ENCODE measurements at regions not wholly inside any gene's neighbourhood (a gene's known extent, or its start where the extent isn't known, plus 50 kb on each side); places are given as distances from the start of the nearest gene placed in this dataset.

DNA sequence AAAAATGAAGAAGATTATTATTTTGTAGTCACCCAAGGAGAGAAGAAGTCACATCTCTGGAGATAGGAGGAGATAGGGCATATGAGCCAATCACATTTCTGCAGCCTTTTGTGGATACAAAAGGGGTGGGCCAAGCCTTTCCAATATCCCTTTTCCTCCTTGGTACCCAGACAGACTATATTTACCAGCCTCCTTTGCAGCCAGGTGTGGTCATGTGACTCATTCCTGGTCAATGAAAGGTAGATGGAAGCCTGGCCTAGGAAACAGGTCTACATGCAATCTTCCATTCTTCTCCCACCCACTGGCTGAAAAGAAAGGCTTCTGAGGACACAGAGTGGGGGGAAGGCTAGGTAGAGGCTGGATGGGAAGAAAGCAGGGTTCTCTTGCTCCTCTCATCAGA, 58.1 kb upstream of the ERG start:
- Histone ChIP-seq H3K9ac (ENCODE audit: low read length) (no peak overlapping the region), H3K79me2 (replicated peaks; ENCODE audit: insufficient read depth, low read length) (no peaks in the 10 kb centered on the region), H3K27ac (ENCODE audit: low read length) (no peak overlapping the region), H3K9me2 (ENCODE audit: insufficient read depth, low read length) (no peaks in the 10 kb centered on the region), H3K36me3 (ENCODE audit: insufficient read depth, low read length) (no peaks in the 10 kb centered on the region), H4K20me1 (ENCODE audit: insufficient read depth) (no peaks in the 10 kb centered on the region), H2AFZ (ENCODE audit: low read depth, low read length) (no peak overlapping the region), H3F3A (ENCODE audit: insufficient read depth, low read length, poor library complexity, severe bottlenecking) (no peaks in the 10 kb centered on the region), H3K4me2 (ENCODE audit: low read length) (no peak overlapping the region), H3K9me3 (ENCODE audit: low read length) (no peaks in the 10 kb centered on the region), H3K27me3 (ENCODE audit: insufficient read depth, low read depth, low read length) (no peaks in the 10 kb centered on the region), H3K4me3 (ENCODE audit: low read length) (no peak overlapping the region)
- no peak for TF ChIP-seq POLR2AphosphoS5 (IDR thresholded peaks at IDR 0.05)

- Histone ChIP-seq H3K4me2 (ENCODE audit: low read length) (no peak overlapping the region), H3K27me3 (ENCODE audit: insufficient read depth, low read depth, low read length) (no peaks in the 10 kb centered on the region), H3K4me3 (ENCODE audit: low read length) (no peak overlapping the region)
These were observed 62.9 kb upstream of the ERG start for GRCh38 chr21:38561205-38561604.

More at GRCh38 chr21:38561205-38561604, 62.9 kb upstream of the ERG start:
- H3K79me2 ChIP-seq (replicated peaks; ENCODE audit: insufficient read depth, low read length): no peaks in the 10 kb centered on the region
- no peak overlapping the region for H2AFZ ChIP-seq (ENCODE audit: low read depth, low read length)
- H3K27ac ChIP-seq (ENCODE audit: low read length): no peak overlapping the region
- no peaks in the 10 kb centered on the region for H4K20me1 ChIP-seq (ENCODE audit: insufficient read depth)
- no peaks in the 10 kb centered on the region for H3K9me3 ChIP-seq (ENCODE audit: low read length)
- no peak for TF ChIP-seq CTCF (IDR thresholded peaks at IDR 0.05; ENCODE audit: poor library complexity, severe bottlenecking)
- TF ChIP-seq EP300 (conservative IDR thresholded peaks at IDR 0.05; ENCODE audit: poor library complexity, severe bottlenecking): no peak
- no peak for TF ChIP-seq TAF1 (IDR thresholded peaks at IDR 0.05; ENCODE audit: low read depth)
- no peak for TF ChIP-seq RAD21 (conservative IDR thresholded peaks at IDR 0.05)
- TF ChIP-seq REST (IDR thresholded peaks at IDR 0.05; ENCODE audit: borderline replicate concordance): no peak
- no peak for TF ChIP-seq SMC3 (conservative IDR thresholded peaks at IDR 0.05; ENCODE audit: poor library complexity)
- no peak for TF ChIP-seq MXI1 (conservative IDR thresholded peaks at IDR 0.05; ENCODE audit: poor library complexity, severe bottlenecking)
- TF ChIP-seq POLR2AphosphoS5 (IDR thresholded peaks at IDR 0.05): no peak
- no peak for TF ChIP-seq EZH2 (IDR thresholded peaks at IDR 0.05; ENCODE audit: borderline replicate concordance, insufficient read depth, low read length, poor library complexity, severe bottlenecking)
- H3K9me2 ChIP-seq (ENCODE audit: insufficient read depth, low read length): no peaks in the 10 kb centered on the region
- H3K9ac ChIP-seq (ENCODE audit: low read length): no peak overlapping the region
- H3K36me3 ChIP-seq (ENCODE audit: insufficient read depth, low read length): no peaks in the 10 kb centered on the region
- H3F3A ChIP-seq (ENCODE audit: insufficient read depth, low read length, poor library complexity, severe bottlenecking): no peaks in the 10 kb centered on the region

Measured in neural cell (in vitro differentiated cells).